Tibial artery (tissue), 4 donors: ENCODE measurements at regions not wholly inside any gene's neighbourhood (a gene's known extent, or its start where the extent isn't known, plus 50 kb on each side); places are given as distances from the start of the nearest gene placed in this dataset.
"Not testable (repeated sequence)": the region's sequence is repeated elsewhere in the genome, so short reads cannot be mapped to it uniquely, and the experiment has no call there.

Experiments
- DNase-seq, 2 donors: peaks; one replicate each; pipeline ENCODE4 v3.0.0-alpha.2; 2019
- H3K27ac ChIP-seq, 2 donors: fragments of 200-600 bp; sonication (generic) in 1 of 2; 1 replicate in 1 of 2; 2 replicates in 1 of 2; pipeline ENCODE4 v1.5.1; 2018 to 2019; ENCODE audit warnings: mild to moderate bottlenecking in 1 of 2
- H3K27me3 ChIP-seq, 2 donors: fragments of 200-600 bp; sonication (generic) in 1 of 2; one replicate each; pipeline versions ENCODE4 v1.5.1 to v1.6.0; 2016 to 2019
- H3K36me3 ChIP-seq, 3 donors: fragments of 200-600 bp; sonication (generic) in 2 of 3; one replicate each; pipeline ENCODE4 v1.5.1; 2016 to 2019; ENCODE audit warnings: mild to moderate bottlenecking in 2 of 3
- H3K4me1 ChIP-seq, 4 donors: fragments of 200-600 bp; sonication (generic) in 2 of 4; 1 replicate in 3 of 4; 2 replicates in 1 of 4; pipeline ENCODE4 v1.5.1; 2016 to 2019
- H3K4me3 ChIP-seq, 2 donors: fragments of 200-600 bp; sonication (generic) in 1 of 2; 1 replicate in 1 of 2; 2 replicates in 1 of 2; pipeline ENCODE4 v1.5.1; 2018 to 2019; ENCODE audit warnings: mild to moderate bottlenecking in 2 of 2
- H3K9me3 ChIP-seq, 3 donors: fragments of 200-600 bp; sonication (generic) in 1 of 3; one replicate each; pipeline ENCODE4 v1.5.1; 2016 to 2019
- intact Hi-C: fragments of 100-400 bp; cut with DNase I; formaldehyde crosslinking; loops from one replicate; pipeline ENCODE4 v1.15.0; 2023; ENCODE audit warnings: low total_unique reads
- TF ChIP-seq, protein P1 (sequence below), 2 experiments: fragments of 200-600 bp in 1 of 2; fragments of 450-650 bp in 1 of 2; IDR thresholded peaks; one replicate each; pipeline ENCODE4 v1.5.1; 2017 to 2019; ENCODE audit warnings: antibody characterized with exemption in 2 of 2, mild to moderate bottlenecking in 1 of 2, moderate library complexity in 1 of 2

DNA sequence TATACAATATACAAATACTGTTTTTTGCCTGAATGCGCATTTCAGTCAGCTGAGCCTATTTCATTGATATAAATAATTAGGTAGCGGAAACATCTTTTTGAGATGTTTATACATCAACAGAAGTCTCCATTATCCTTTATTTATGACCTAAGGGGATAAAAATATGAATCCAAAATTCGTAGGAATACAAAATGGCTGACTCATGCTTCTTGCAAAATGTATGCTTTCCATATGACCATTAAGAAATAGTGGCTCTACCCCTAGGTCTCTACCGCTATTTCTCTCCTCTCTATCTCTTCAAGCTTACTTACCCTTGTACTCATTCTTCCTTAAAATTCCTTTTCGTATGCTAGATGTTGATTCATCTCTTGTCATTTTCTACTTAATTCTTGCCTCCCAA is 338.4 kb upstream of the TMPRSS15 start:
- intact Hi-C loops: no loop called here
- TF ChIP-seq, protein P1, sequence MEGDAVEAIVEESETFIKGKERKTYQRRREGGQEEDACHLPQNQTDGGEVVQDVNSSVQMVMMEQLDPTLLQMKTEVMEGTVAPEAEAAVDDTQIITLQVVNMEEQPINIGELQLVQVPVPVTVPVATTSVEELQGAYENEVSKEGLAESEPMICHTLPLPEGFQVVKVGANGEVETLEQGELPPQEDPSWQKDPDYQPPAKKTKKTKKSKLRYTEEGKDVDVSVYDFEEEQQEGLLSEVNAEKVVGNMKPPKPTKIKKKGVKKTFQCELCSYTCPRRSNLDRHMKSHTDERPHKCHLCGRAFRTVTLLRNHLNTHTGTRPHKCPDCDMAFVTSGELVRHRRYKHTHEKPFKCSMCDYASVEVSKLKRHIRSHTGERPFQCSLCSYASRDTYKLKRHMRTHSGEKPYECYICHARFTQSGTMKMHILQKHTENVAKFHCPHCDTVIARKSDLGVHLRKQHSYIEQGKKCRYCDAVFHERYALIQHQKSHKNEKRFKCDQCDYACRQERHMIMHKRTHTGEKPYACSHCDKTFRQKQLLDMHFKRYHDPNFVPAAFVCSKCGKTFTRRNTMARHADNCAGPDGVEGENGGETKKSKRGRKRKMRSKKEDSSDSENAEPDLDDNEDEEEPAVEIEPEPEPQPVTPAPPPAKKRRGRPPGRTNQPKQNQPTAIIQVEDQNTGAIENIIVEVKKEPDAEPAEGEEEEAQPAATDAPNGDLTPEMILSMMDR (IDR thresholded peaks at IDR 0.05): no peak
- Histone ChIP-seq H3K27me3 (no peaks in the 10 kb centered on the region), H3K4me1 (no peaks in the 10 kb centered on the region), H3K36me3 (no peaks in the 10 kb centered on the region), H3K27ac (no peak overlapping the region), H3K9me3 (no peaks in the 10 kb centered on the region), H3K4me3 (no peak overlapping the region)
- no peak for DNase-seq

DNA sequence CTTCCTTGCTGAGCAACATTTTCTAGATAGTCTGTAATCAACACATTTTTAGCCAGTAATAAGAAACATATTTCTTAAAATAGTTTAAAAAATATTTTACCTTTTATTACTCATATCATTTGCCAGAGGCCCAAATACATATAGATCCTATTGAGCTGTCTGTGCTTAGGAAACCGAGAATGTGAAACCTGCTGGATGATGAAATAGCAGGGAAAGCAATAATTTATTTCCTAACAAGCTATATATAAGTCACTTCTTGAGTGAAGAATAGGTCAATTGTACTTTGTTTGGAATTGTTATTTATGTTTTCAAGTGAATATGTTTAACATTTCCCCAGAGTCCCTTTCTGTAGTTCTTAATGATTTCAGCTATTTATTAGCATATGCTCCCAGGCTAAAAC is 339.9 kb upstream of the TMPRSS15 start:
- no peaks in the 10 kb centered on the region for H3K4me1 ChIP-seq
- no peak for DNase-seq
- no peak overlapping the region for H3K4me3 ChIP-seq
- no peak overlapping the region for H3K27ac ChIP-seq
- no peaks in the 10 kb centered on the region for H3K27me3 ChIP-seq
- H3K36me3 ChIP-seq: no peaks in the 10 kb centered on the region
- no peaks in the 10 kb centered on the region for H3K9me3 ChIP-seq
- TF ChIP-seq, protein P1 (IDR thresholded peaks at IDR 0.05): no peak
- intact Hi-C loops: no loop called here

DNA sequence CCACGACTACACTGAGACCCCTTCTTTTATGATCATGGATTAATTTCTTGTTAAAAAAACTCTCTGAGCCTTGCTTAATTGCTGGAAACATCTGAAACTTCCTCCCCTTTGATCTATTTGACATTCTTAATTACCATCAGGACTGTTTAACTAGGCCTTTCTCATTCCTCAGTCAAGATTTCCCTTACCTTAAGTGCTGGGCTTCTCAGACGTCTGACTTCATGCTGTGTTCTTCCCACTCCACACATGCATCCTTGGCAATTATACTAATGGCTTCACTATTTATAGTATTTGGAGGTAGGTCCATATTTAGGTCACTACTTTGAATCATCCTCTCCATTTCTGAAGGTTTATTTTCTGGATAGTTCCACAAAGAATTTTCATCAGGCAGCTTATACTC is 341.3 kb upstream of the TMPRSS15 start:
- no peaks in the 10 kb centered on the region for H3K4me1 ChIP-seq
- H3K9me3 ChIP-seq: no peaks in the 10 kb centered on the region
- intact Hi-C loops: no loop called here
- H3K27ac ChIP-seq: no peak overlapping the region
- H3K4me3 ChIP-seq: no peak overlapping the region
- no peaks in the 10 kb centered on the region for H3K27me3 ChIP-seq
- DNase-seq: no peak
- H3K36me3 ChIP-seq: no peaks in the 10 kb centered on the region
- TF ChIP-seq, protein P1 (IDR thresholded peaks at IDR 0.05): no peak

DNA sequence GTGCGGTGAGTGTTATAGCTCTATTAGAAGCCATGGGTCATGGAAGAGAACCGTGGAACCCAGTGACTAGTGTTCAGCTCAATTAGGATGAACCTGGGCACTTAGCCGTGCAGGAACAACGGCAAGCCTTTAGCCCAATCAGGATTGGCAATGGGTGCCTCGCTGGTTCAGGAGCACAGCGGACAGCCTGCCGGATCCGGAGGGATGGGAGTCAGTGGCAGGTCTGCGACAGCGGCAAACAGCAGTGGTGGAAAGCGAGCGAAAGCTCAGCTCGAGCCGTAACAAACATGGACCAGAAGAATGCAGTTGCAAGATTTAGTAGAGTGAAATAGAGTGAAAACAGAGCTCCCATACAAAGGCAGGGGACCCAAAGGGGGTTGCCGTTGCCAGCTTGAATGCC is 349.3 kb upstream of the TMPRSS15 start:
- H3K36me3 ChIP-seq, H3K4me3 ChIP-seq, DNase-seq, H3K27ac ChIP-seq, H3K4me1 ChIP-seq, H3K9me3 ChIP-seq, H3K27me3 ChIP-seq, intact Hi-C loops: not testable (repeated sequence)

DNA sequence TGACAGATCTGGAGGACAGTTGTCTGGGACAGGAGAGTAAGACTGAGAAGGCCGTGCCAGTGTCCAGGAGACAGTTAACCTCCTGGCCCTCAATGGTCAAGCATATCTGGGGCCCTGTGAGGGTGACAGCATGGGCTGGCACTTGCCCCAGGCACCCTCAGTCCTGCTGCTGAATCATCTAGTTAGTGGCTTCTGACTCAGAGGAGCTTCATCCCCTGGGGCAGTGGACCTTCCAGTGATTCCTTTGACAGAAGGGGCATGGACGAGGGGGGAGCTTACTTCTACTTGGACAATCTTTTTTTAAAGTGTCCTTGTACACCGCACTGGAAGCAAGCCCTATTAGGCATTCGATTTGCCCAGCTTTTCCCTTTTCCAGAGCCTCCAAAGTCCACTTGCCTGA is 352.7 kb upstream of the TMPRSS15 start:
- H3K4me3 ChIP-seq, H3K27ac ChIP-seq, H3K27me3 ChIP-seq, DNase-seq, H3K4me1 ChIP-seq, H3K9me3 ChIP-seq, H3K36me3 ChIP-seq, intact Hi-C loops: not testable (repeated sequence)

DNA sequence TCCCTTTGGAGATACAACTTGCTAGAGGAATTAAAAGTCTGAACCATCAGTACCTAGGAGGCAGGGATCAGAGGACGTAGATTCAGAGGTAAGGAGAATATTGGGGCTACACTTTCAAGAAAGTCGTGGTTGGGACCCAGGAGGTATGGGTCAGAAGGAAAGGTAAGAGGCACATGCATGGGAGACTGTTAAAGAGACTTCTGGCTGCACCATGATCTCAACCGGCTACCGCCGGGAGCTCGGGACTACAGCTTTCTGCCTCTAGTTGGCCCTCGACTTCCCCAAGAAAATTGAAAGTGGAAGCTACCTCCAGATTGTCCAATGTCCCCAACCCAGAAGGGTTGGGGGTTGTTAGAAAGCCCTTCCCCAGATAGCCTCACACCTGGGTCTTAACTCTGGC is 355.7 kb upstream of the TMPRSS15 start:
- no peaks in the 10 kb centered on the region for H3K36me3 ChIP-seq
- TF ChIP-seq, protein P1 (IDR thresholded peaks at IDR 0.05): no peak

DNA sequence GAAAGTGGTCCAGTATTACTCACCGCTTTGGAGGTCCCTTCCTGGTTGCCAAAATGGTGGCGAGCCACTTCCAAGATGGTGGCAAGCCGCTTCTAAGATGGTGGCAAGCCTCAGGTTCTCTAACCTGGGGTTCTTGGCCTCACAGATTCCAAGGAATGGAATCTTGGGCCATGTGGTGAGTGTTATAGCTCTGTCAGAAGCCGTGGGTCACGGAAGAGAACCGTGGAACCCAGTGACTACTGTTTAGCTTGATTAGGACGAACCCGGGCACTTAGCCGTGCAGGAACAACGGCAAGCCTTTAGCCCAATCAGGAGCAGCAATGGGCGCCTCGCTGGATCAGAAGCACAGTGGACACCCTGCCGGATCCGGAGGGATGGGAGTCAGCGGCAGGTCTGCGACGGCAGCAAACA is 356.2 kb upstream of the TMPRSS15 start:
- TF ChIP-seq, protein P1 (IDR thresholded peaks at IDR 0.05): no peak
- no peaks in the 10 kb centered on the region for H3K9me3 ChIP-seq
- H3K4me1 ChIP-seq: no peaks in the 10 kb centered on the region
- no peak overlapping the region for H3K4me3 ChIP-seq
- H3K27me3 ChIP-seq: no peaks in the 10 kb centered on the region
- H3K27ac ChIP-seq: no peak overlapping the region
- no peaks in the 10 kb centered on the region for H3K36me3 ChIP-seq
- no peak for DNase-seq
- intact Hi-C loops: no loop called here

More for the DNA sequence above, 355.7 kb upstream of the TMPRSS15 start:
- no peaks in the 10 kb centered on the region for H3K4me1 ChIP-seq
- H3K27me3 ChIP-seq: no peaks in the 10 kb centered on the region
- DNase-seq: no peak
- intact Hi-C loops: no loop called here
- H3K4me3 ChIP-seq: no peak overlapping the region
- H3K9me3 ChIP-seq: no peaks in the 10 kb centered on the region
- H3K27ac ChIP-seq: no peak overlapping the region
